Activated CD4-positive, alpha-beta T cell treated with anti-CD3 and anti-CD28 coated beads, Interleukin-2, amount 50 U/mL, for 24 hours (primary cell): ENCODE measurements at regions not wholly inside any gene's neighbourhood (a gene's known extent, or its start where the extent isn't known, plus 50 kb on each side); places are given as distances from the start of the nearest gene placed in this dataset.
"Not testable (repeated sequence)": the region's sequence is repeated elsewhere in the genome, so short reads cannot be mapped to it uniquely, and the experiment has no call there.

ENCODE experiments used
- DNase-seq, 2 donors: peaks; one replicate each; pipeline ENCODE4 v3.0.0-alpha.2; 2020; ENCODE audit warnings: low read depth in 1 of 2, low spot score in 1 of 2

GRCh38 chr4:66855956-66856355, 689.3 kb downstream of the CENPC start:
- DNase-seq = no peak

GRCh38 chr4:66853845-66854244, 691.5 kb downstream of the CENPC start:
- DNase-seq = no peak

GRCh38 chr4:66852843-66853242, 692.5 kb downstream of the CENPC start:
- no peak for DNase-seq

- DNase-seq = no peak
These were observed 695.7 kb downstream of the CENPC start for GRCh38 chr4:66849596-66849995.

- DNase-seq = no peak
These were observed 702.6 kb downstream of the CENPC start for GRCh38 chr4:66842724-66843088.

GRCh38 chr4:66842026-66842723, 703.1 kb downstream of the CENPC start:
- DNase-seq = no peak

GRCh38 chr4:66840178-66840577, 705.1 kb downstream of the CENPC start:
- DNase-seq = no peak

GRCh38 chr4:66837279-66837922, 707.9 kb downstream of the CENPC start:
- DNase-seq = no peak

GRCh38 chr4:66829310-66829709, 716.0 kb downstream of the CENPC start:
- no peak for DNase-seq

- DNase-seq = no peak
These were observed 724.6 kb downstream of the CENPC start for GRCh38 chr4:66820681-66821080.

- no peak for DNase-seq
These were observed 731.0 kb downstream of the CENPC start for GRCh38 chr4:66814277-66814676.

GRCh38 chr4:66805582-66805981, 739.7 kb downstream of the CENPC start:
- DNase-seq = no peak

- no peak for DNase-seq
These were observed 740.3 kb downstream of the CENPC start for GRCh38 chr4:66804979-66805378.

GRCh38 chr4:66797608-66798007, 747.7 kb downstream of the CENPC start:
- DNase-seq = no peak

- DNase-seq = no peak
These were observed 749.6 kb downstream of the CENPC start for GRCh38 chr4:66795724-66796123.

- no peak for DNase-seq
These were observed 750.8 kb downstream of the CENPC start for GRCh38 chr4:66794390-66795034.

GRCh38 chr4:66791686-66792085, 753.6 kb downstream of the CENPC start:
- DNase-seq = no peak

- no peak for DNase-seq
These were observed 759.8 kb downstream of the CENPC start for GRCh38 chr4:66785479-66785878.

GRCh38 chr4:66782751-66783150, 762.6 kb downstream of the CENPC start:
- DNase-seq = not testable (repeated sequence)

GRCh38 chr4:66777097-66777496, 768.2 kb downstream of the CENPC start:
- DNase-seq = no peak

GRCh38 chr4:66769441-66769840, 775.9 kb downstream of the CENPC start:
- DNase-seq = no peak

- no peak for DNase-seq
These were observed 777.9 kb downstream of the CENPC start for GRCh38 chr4:66767442-66767841.

GRCh38 chr4:66766557-66766956, 778.7 kb downstream of the CENPC start:
- DNase-seq = no peak
